HG03280 (cell line): ENCODE measurements at regions not wholly inside any gene's neighbourhood (a gene's known extent, or its start where the extent isn't known, plus 50 kb on each side); places are given as distances from the start of the nearest gene placed in this dataset.

Experiments
- ATAC-seq: cut with Tn5 transposase; IDR thresholded peaks from one replicate; pipeline ENCODE4 v1.9.1; 2021; ENCODE audit warnings: mild to moderate bottlenecking, moderate library complexity; ENCODE audit not compliant: unreplicated experiment

- no peak for ATAC-seq
Observed at GRCh38 chr3:76664816-76665215, 375.1 kb upstream of the ROBO2 start.

- no peak for ATAC-seq
Observed at GRCh38 chr3:76668653-76669052, 371.2 kb upstream of the ROBO2 start.

GRCh38 chr3:76669322-76669721 lies 370.6 kb upstream of the ROBO2 start:
- no peak for ATAC-seq

GRCh38 chr3:76673171-76673570 lies 366.7 kb upstream of the ROBO2 start:
- no peak for ATAC-seq

GRCh38 chr3:76679541-76679940 lies 360.4 kb upstream of the ROBO2 start:
- no peak for ATAC-seq

- no peak for ATAC-seq
Observed at GRCh38 chr3:76683256-76683655, 356.6 kb upstream of the ROBO2 start.

- no peak for ATAC-seq
Observed at GRCh38 chr3:76684946-76685345, 355.0 kb upstream of the ROBO2 start.

- no peak for ATAC-seq
Observed at GRCh38 chr3:76685858-76686257, 354.0 kb upstream of the ROBO2 start.

- ATAC-seq = no peak
Observed at GRCh38 chr3:76687019-76687418, 352.9 kb upstream of the ROBO2 start.

- ATAC-seq = no peak
Observed at GRCh38 chr3:76694063-76694462, 345.8 kb upstream of the ROBO2 start.

- ATAC-seq = no peak
Observed at GRCh38 chr3:76698136-76698706, 341.7 kb upstream of the ROBO2 start.

- ATAC-seq = no peak
Observed at GRCh38 chr3:76699846-76700245, 340.1 kb upstream of the ROBO2 start.

- ATAC-seq = no peak
Observed at GRCh38 chr3:76700323-76700722, 339.6 kb upstream of the ROBO2 start.

GRCh38 chr3:76702676-76703075 lies 337.2 kb upstream of the ROBO2 start:
- ATAC-seq = no peak

GRCh38 chr3:76715426-76715825 lies 324.5 kb upstream of the ROBO2 start:
- ATAC-seq = no peak

- ATAC-seq = no peak
Observed at GRCh38 chr3:76723366-76723765, 316.5 kb upstream of the ROBO2 start.

GRCh38 chr3:76724075-76724474 lies 315.8 kb upstream of the ROBO2 start:
- no peak for ATAC-seq

- ATAC-seq = no peak
Observed at GRCh38 chr3:76724706-76725105, 315.2 kb upstream of the ROBO2 start.

- ATAC-seq = no peak
Observed at GRCh38 chr3:76726034-76726433, 313.9 kb upstream of the ROBO2 start.

- no peak for ATAC-seq
Observed at GRCh38 chr3:76728426-76728825, 311.5 kb upstream of the ROBO2 start.

GRCh38 chr3:76731471-76731870 lies 308.4 kb upstream of the ROBO2 start:
- ATAC-seq = no peak

GRCh38 chr3:76733073-76733759 lies 306.7 kb upstream of the ROBO2 start:
- no peak for ATAC-seq

GRCh38 chr3:76735152-76735551 lies 304.7 kb upstream of the ROBO2 start:
- no peak for ATAC-seq
